Peyer's patch (tissue), 4 donors: ENCODE measurements at regions not wholly inside any gene's neighbourhood (a gene's known extent, or its start where the extent isn't known, plus 50 kb on each side); places are given as distances from the start of the nearest gene placed in this dataset.
"Not testable (repeated sequence)": the region's sequence is repeated elsewhere in the genome, so short reads cannot be mapped to it uniquely, and the experiment has no call there.

Experiments
- DNase-seq, 3 donors: peaks; one replicate each; pipeline ENCODE4 v3.0.0-alpha.2; 2017 to 2019
- H3K27ac ChIP-seq, 4 donors: fragments of 200-600 bp; sonication (generic); one replicate each; pipeline ENCODE4 v1.5.1; 2016 to 2019
- H3K27me3 ChIP-seq, 2 donors: fragments of 200-600 bp; sonication (generic); one replicate each; pipeline ENCODE4 v1.5.1; 2019
- H3K36me3 ChIP-seq, 3 donors: fragments of 200-600 bp; sonication (generic); one replicate each; pipeline ENCODE4 v1.5.1; 2016 to 2019
- H3K4me1 ChIP-seq, 4 donors: fragments of 200-600 bp; sonication (generic); one replicate each; pipeline ENCODE4 v1.5.1; 2016 to 2019
- H3K4me3 ChIP-seq, 4 donors: fragments of 200-600 bp; sonication (generic); 1 replicate in 3 of 4; 2 replicates in 1 of 4; pipeline ENCODE4 v1.5.1; 2016 to 2019; ENCODE audit warnings: mild to moderate bottlenecking in 1 of 4
- H3K9me3 ChIP-seq, 4 donors: fragments of 200-600 bp; sonication (generic); one replicate each; pipeline ENCODE4 v1.5.1; 2016 to 2019; ENCODE audit warnings: mild to moderate bottlenecking in 1 of 4
- CTCF ChIP-seq, 6 experiments: fragments of 450-650 bp in 4 of 6; fragments of 200-600 bp in 2 of 6; sonication (generic) in 1 of 6; IDR thresholded peaks; one replicate each; pipeline ENCODE4 v1.5.1; 2017 to 2019; ENCODE audit warnings: antibody characterized with exemption in 6 of 6, mild to moderate bottlenecking in 3 of 6, moderate library complexity in 1 of 6
- POLR2A ChIP-seq, 2 donors: fragments of 450-650 bp; IDR thresholded peaks; one replicate each; pipeline ENCODE4 v1.5.1; 2017; ENCODE audit warnings: antibody characterized with exemption in 2 of 2, mild to moderate bottlenecking in 2 of 2, moderate library complexity in 2 of 2

DNA sequence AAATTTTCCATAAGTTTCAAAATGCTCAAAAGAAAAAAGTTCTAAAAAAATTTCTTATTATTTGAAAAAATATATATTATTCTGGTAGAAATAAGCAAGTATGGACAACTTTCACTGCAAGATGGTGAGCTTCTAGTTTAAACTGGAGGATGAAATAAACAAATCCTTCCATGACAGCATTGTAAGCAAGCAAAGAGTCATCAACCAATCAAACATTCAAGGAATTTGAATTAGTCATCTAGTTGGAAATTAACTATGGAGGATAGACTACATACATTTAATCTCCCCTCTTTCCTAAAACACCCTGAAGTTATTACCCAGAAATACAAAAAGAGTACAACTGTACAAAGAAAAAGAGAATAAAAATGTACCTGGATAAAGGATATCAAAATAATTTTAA, 51.0 kb upstream of the IRX5 start:
- TF ChIP-seq POLR2A (IDR thresholded peaks at IDR 0.05), result no peak
- TF ChIP-seq CTCF (IDR thresholded peaks at IDR 0.05), result no peak
- Histone ChIP-seq H3K9me3 (no peaks in the 10 kb centered on the region), H3K27ac (no peak overlapping the region)

DNA sequence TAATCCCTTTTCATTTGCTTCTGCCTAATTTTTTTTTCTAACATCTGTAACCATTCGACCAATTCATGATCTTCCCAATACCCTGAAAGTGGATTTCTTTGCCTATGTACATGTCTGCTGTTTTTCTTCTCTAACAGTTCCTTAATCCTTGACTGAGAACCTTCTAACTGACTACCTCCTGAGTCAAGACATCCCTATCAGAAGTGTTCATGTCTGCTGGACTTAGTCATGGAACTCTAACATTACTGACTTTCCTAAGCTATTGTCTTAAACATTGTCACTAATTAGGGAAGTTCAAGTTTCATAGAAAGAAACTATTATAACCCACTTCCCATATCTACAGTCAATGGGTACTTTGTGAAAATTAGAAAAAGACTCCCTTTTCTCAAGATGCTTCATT, 52.4 kb upstream of the IRX5 start:
- H3K4me1 ChIP-seq, result no peaks in the 10 kb centered on the region
- H3K36me3 ChIP-seq, result no peaks in the 10 kb centered on the region
- TF ChIP-seq CTCF (IDR thresholded peaks at IDR 0.05) (no peak), POLR2A (IDR thresholded peaks at IDR 0.05) (no peak)
- no peaks in the 10 kb centered on the region for H3K9me3 ChIP-seq
- no peaks in the 10 kb centered on the region for H3K27me3 ChIP-seq
- DNase-seq, result no peak
- no peak overlapping the region for H3K4me3 ChIP-seq
- H3K27ac ChIP-seq, result no peak overlapping the region

More for the DNA sequence above, 51.0 kb upstream of the IRX5 start:
- DNase-seq, result no peak
- Histone ChIP-seq H3K4me3 (no peak overlapping the region), H3K4me1 (no peaks in the 10 kb centered on the region), H3K36me3 (no peaks in the 10 kb centered on the region), H3K27me3 (no peaks in the 10 kb centered on the region)

GRCh38 chr16:54875443-54875842, 55.2 kb upstream of the IRX5 start:
- Histone ChIP-seq H3K27ac (no peak overlapping the region), H3K27me3 (no peaks in the 10 kb centered on the region), H3K4me1 (no peaks in the 10 kb centered on the region), H3K36me3 (no peaks in the 10 kb centered on the region), H3K4me3 (no peak overlapping the region), H3K9me3 (no peaks in the 10 kb centered on the region)
- TF ChIP-seq CTCF (IDR thresholded peaks at IDR 0.05), result no peak
- no peak for TF ChIP-seq POLR2A (IDR thresholded peaks at IDR 0.05)
- no peak for DNase-seq

GRCh38 chr16:54873716-54874373, 56.8 kb upstream of the IRX5 start:
- H3K27me3 ChIP-seq, H3K27ac ChIP-seq, H3K4me3 ChIP-seq, DNase-seq, H3K9me3 ChIP-seq, H3K36me3 ChIP-seq, H3K4me1 ChIP-seq: not testable (repeated sequence)

GRCh38 chr16:54873071-54873470, 57.6 kb upstream of the IRX5 start:
- Histone ChIP-seq H3K27me3 (no peaks in the 10 kb centered on the region), H3K9me3 (no peaks in the 10 kb centered on the region), H3K36me3 (no peaks in the 10 kb centered on the region), H3K27ac (no peak overlapping the region), H3K4me1 (no peaks in the 10 kb centered on the region), H3K4me3 (no peak overlapping the region)
- DNase-seq, result no peak
- no peak for TF ChIP-seq CTCF (IDR thresholded peaks at IDR 0.05)
- TF ChIP-seq POLR2A (IDR thresholded peaks at IDR 0.05), result no peak

GRCh38 chr16:54870151-54870550, 60.5 kb upstream of the IRX5 start:
- H3K27ac ChIP-seq, result no peak overlapping the region
- TF ChIP-seq POLR2A (IDR thresholded peaks at IDR 0.05) (no peak), CTCF (IDR thresholded peaks at IDR 0.05) (no peak)
- DNase-seq, result no peak

More at GRCh38 chr16:54870151-54870550, 60.5 kb upstream of the IRX5 start:
- Histone ChIP-seq H3K27me3 (no peaks in the 10 kb centered on the region), H3K36me3 (no peaks in the 10 kb centered on the region), H3K4me1 (no peaks in the 10 kb centered on the region), H3K9me3 (no peaks in the 10 kb centered on the region), H3K4me3 (no peak overlapping the region)
